Fibroblast of the aortic adventitia (primary cell): ENCODE measurements at regions not wholly inside any gene's neighbourhood (a gene's known extent, or its start where the extent isn't known, plus 50 kb on each side); places are given as distances from the start of the nearest gene placed in this dataset.
A peak's percentile ranks its signal among the peaks of the same experiment; 100 is the strongest.

Experiments used
- DNase-seq: peaks from one replicate; pipeline ENCODE4 v3.0.0-alpha.2; 2010; ENCODE audit warnings: low read depth
- H3K4me3 ChIP-seq: 2 replicates; pipeline ENCODE4 v1.5.1; 2011; ENCODE audit warnings: low read depth, mild to moderate bottlenecking, control low read depth, low read length, moderate library complexity
- CTCF ChIP-seq: IDR thresholded peaks from 2 replicates; pipeline ENCODE4 v1.5.1; 2011; ENCODE audit warnings: mild to moderate bottlenecking, low read length, control low read depth, inconsistent platforms; ENCODE audit not compliant: insufficient read depth

- no peak for TF ChIP-seq CTCF
- H3K4me3 ChIP-seq = no peak overlapping the region
- DNase-seq = no peak
Observed at GRCh38 chr4:18389115-18389514, 367.6 kb upstream of the LCORL start.

DNA sequence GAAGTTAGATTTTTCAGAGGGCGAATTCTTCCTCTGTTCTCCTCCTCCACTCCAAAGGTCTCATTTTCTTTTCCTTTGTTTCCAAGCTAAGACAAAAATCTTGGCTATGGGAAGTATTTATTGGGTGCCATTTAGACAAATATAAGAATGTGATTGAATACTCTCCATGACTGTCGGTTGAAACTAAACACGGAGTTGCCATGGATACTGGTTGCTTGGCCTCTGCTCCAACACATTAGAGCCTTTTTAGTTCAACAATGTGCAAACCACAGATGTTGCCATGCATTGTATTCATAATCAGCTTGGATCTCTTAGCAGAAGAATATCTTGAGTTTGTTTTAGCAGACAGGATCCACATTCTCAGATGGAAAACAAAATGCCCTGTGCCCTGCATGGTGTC, 366.5 kb upstream of the LCORL start:
- H3K4me3 ChIP-seq = no peak overlapping the region
- DNase-seq = no peak
- TF ChIP-seq CTCF = no peak

- H3K4me3 ChIP-seq = no peak overlapping the region
- no peak for DNase-seq
- TF ChIP-seq CTCF = no peak
Observed at GRCh38 chr4:18381186-18381585, 359.6 kb upstream of the LCORL start.

DNA sequence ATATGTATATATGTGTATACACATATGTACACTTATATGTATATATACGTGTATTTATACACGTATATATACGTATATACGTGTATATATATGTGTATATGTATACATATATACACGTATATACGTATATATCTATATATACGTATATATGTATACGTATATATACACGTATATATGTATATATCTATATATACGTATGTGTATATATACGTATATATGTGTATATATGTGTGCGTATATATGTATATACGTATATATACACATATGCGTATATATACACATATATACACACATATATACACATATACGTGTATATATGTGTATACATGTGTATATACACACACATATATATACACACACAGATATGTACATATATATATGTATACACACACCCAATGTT, 348.0 kb upstream of the LCORL start:
- TF ChIP-seq CTCF = no peak
- no peak overlapping the region for H3K4me3 ChIP-seq
- no peak for DNase-seq

DNA sequence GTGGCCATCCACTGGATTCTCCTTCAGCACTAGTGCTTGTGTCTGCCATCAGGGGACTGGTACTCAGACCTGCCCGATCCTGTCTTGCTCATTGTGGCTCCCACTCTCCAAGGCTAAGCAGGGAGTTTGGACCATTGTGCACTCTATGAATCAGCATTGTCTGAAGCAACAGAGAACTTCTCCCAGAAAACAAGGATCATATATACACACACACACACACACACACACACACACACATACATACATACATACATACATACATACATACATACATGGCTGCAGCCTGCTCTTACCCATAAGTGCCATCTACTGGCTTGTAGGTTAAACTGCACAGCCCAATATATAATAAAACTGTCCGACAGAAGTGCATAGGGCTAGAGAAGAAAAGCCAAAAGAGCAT, 345.3 kb upstream of the LCORL start:
- DNase-seq = peak; percentile 19
- peak; percentile 32 for TF ChIP-seq CTCF
- no peak overlapping the region for H3K4me3 ChIP-seq

DNA sequence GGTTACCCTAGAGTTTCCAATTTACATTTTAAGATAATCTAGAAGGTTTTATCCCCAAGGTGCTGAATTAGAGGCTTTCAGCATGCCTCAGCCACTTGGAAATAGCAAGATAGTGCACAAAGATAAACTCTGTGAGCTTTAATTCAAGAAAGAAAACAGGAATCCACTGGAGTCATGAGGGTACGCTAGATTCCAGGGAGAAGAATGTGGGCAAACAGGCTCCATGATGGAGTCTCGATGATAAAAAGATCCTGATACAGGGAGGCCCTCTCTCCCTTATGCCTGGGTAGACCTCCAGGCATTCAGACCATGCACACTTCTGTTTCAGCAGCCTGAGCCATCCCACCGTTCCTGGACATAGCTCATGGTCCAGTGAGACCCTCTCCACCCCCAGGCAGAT, 344.6 kb upstream of the LCORL start:
- DNase-seq = no peak
- no peak overlapping the region for H3K4me3 ChIP-seq
- TF ChIP-seq CTCF = no peak

- DNase-seq = no peak
- no peak overlapping the region for H3K4me3 ChIP-seq
- no peak for TF ChIP-seq CTCF
Observed at GRCh38 chr4:18343581-18343980, 322.0 kb upstream of the LCORL start.
